ENCODE measurements at regions not wholly inside any gene's neighbourhood (a gene's known extent, or its start where the extent isn't known, plus 50 kb on each side); places are given as distances from the start of the nearest gene placed in this dataset.
A peak's percentile ranks its signal among the peaks of the same experiment; 100 is the strongest.

- peak overlapping the region; percentile 63 to 94 (median 92) for H3K27ac Mint-ChIP-seq
- no peaks in the 10 kb centered on the region; a peak in 1 of 7 replicates for H3K36me3 Mint-ChIP-seq (ENCODE audit: insufficient read depth in 1 of 3, low read depth in 3 of 3)
- TF ChIP-seq CTCF (conservative IDR thresholded peaks at IDR 0.05) = no peak
These were observed 2545.3 kb downstream of the PCDH9 start for GRCh38 chr13:64684685-64685431.

More at GRCh38 chr13:64684685-64685431, 2545.3 kb downstream of the PCDH9 start:
- Histone ChIP-seq H3K4ac (ENCODE audit: low read depth, low read length) (no peak overlapping the region), H2BK120ac (ENCODE audit: low read depth, low read length, poor library complexity, severe bottlenecking) (no peak overlapping the region), H3K79me2 (ENCODE audit: insufficient read depth, low read length) (no peaks in the 10 kb centered on the region), H3K27me3 (ENCODE audit: insufficient read depth, low read length) (no peaks in the 10 kb centered on the region), H2BK5ac (ENCODE audit: insufficient read length, low read length) (no peak overlapping the region), H3K4me2 (ENCODE audit: insufficient read depth, insufficient read length, low read length) (peak overlapping the region; percentile 4), H3K9ac (ENCODE audit: extremely low read depth, insufficient read length, low read length) (no peak overlapping the region), H4K91ac (ENCODE audit: insufficient read length, low read depth, low read length) (no peak overlapping the region), H3K56ac (ENCODE audit: insufficient read length, low read depth, low read length) (no peak overlapping the region), H2BK20ac (ENCODE audit: low read depth, low read length, poor library complexity, severe bottlenecking) (no peak overlapping the region), H3K27ac (ENCODE audit: insufficient read length, low read depth, low read length) (no peak overlapping the region), H3K9me3 (ENCODE audit: control insufficient read depth, low read depth, low read length) (no peaks in the 10 kb centered on the region), H2BK15ac (ENCODE audit: low read depth, low read length) (no peak overlapping the region), H3K23me2 (ENCODE audit: insufficient read length, low read depth, low read length, poor library complexity, severe bottlenecking) (no peaks in the 10 kb centered on the region), H4K5ac (ENCODE audit: insufficient read length, low read depth, low read length) (no peak overlapping the region), H3K18ac (ENCODE audit: insufficient read length, low read depth, low read length) (no peak overlapping the region), H3K4me1 (ENCODE audit: insufficient read depth, low read length) (peaks cover 4% of the 10 kb centered on the region; the same call in 1 of the 2 replicates), H3K14ac (ENCODE audit: insufficient read depth, low read length) (no peak overlapping the region), H3K79me1 (ENCODE audit: insufficient read depth, low read depth, low read length, poor library complexity, severe bottlenecking) (no peaks in the 10 kb centered on the region), H4K8ac (replicated peaks; ENCODE audit: insufficient read length, low read depth, low read length) (no peak overlapping the region), H4K20me1 (ENCODE audit: control insufficient read depth, insufficient read depth, insufficient read length) (no peaks in the 10 kb centered on the region), H3T11ph (ENCODE audit: low read length) (no peak overlapping the region), H3K23ac (ENCODE audit: insufficient read length, low read depth, low read length) (no peak overlapping the region), H2BK12ac (ENCODE audit: insufficient read length, low read depth, low read length) (no peak overlapping the region), H2AK5ac (ENCODE audit: insufficient read length, low read length) (no peak overlapping the region), H2AFZ (ENCODE audit: low read length) (peak overlapping the region; percentile 1)
- peak; percentile 33 for DNase-seq
- Mint-ChIP-seq H3K9me3 (peaks cover 3 to 6% of the 10 kb centered on the region in 2 experiments; a peak in 3 of 5 replicates), H3K4me1 (peaks cover 33 to 35% of the 10 kb centered on the region in 2 experiments), H3K4me3 (peak overlapping the region; percentile 14 to 30; a peak in 3 of 5 replicates), H3K27me3 (ENCODE audit: low read depth) (no peaks in the 10 kb centered on the region)
- no CpG with 5 or more reads among the region's 7 CpGs for WGBS (ENCODE audit: extremely low coverage, insufficient read length, low lambda C conversion rate)
